HuH-7.5 (cell line): ENCODE measurements at regions not wholly inside any gene's neighbourhood (a gene's known extent, or its start where the extent isn't known, plus 50 kb on each side); places are given as distances from the start of the nearest gene placed in this dataset.

ENCODE experiments used
- DNase-seq: peaks from one replicate; pipeline ENCODE4 v3.0.0; 2011; ENCODE audit warnings: low spot score

- DNase-seq = no peak
These were observed 899.5 kb upstream of the SLC10A2 start for GRCh38 chr13:103965506-103966243.

- no peak for DNase-seq
These were observed 895.6 kb upstream of the SLC10A2 start for GRCh38 chr13:103961784-103962183.

GRCh38 chr13:103961129-103961528 lies 894.9 kb upstream of the SLC10A2 start:
- no peak for DNase-seq

GRCh38 chr13:103960001-103960400 lies 893.8 kb upstream of the SLC10A2 start:
- no peak for DNase-seq

GRCh38 chr13:103958691-103959090 lies 892.5 kb upstream of the SLC10A2 start:
- DNase-seq = no peak

- no peak for DNase-seq
These were observed 891.7 kb upstream of the SLC10A2 start for GRCh38 chr13:103957939-103958338.

GRCh38 chr13:103953859-103954258 lies 887.6 kb upstream of the SLC10A2 start:
- DNase-seq = no peak

DNA sequence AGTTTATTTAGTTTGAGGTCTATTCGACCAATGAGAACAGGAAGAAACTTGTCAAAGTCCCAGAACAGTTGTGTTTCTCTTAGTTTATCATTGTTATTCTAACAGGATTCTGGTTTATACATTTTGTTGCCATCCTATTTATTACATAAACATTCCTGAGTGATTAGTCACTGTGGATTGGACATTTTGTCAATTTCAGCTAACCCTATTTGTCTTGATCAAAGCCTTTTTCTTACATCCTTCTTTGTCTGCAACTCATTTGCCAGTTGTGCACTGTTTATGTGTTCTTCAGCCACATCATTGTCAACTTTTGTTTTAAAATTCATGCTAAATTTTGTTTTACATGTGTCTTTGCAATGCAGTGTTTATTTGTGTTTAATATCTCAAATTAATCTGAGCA lies 886.0 kb upstream of the SLC10A2 start:
- no peak for DNase-seq

DNA sequence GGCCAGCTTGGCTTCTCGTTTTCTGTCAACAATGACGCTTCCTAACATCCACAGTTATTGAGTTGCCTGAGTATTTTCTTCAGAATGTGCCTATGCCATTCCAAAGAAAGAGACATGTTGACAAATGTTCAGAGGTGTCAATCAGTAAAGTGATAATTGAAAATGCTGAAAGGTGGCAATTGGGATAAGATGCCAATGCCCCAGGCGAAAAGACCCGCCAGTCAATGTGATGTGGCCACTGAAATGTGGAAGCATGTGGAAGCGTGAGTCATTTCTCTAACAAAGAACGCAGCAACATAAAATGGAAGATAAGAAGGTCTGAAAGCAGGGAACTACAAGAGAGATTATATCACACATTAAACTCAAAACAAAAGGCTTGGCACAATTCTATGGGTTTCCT lies 882.2 kb upstream of the SLC10A2 start:
- no peak for DNase-seq

DNA sequence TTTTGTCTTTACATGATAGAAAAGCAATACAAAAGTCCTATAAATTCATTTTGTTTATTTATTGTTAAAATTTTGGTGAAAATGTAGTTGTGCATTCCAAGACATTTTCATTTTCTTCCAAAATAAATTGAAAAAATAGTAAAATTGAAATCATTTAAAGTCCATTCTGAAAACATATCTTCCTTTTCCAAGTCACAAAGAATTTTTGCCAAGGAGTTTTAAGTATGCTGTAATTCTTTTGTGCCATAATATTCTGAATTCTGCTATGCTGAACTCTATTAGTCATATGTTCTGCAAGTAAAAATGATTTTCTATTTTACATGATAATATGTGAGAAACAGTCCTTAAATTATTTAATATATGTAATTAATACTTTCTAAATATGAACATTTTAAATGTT lies 879.6 kb upstream of the SLC10A2 start:
- DNase-seq = no peak

GRCh38 chr13:103941506-103942140 lies 875.4 kb upstream of the SLC10A2 start:
- no peak for DNase-seq

DNA sequence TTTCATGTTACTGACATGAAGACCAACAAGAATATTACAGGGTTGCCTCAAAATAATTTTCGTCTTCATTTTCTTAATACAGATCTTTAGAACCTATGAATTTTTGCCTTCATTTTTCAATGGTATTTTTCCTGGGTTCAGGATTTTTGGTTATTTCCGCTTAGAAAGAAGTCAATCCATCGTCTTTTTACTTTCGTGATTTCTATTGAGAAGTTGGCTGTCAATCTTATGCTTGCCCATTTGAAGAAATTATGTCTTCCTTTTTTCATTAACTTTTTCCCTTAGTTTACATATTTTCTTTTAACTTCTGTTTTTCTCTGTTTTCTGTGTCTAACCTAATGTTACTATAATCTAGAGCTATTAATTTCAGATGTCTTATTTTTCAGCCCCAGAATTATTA lies 868.9 kb upstream of the SLC10A2 start:
- DNase-seq = no peak

GRCh38 chr13:103931885-103932284 lies 865.7 kb upstream of the SLC10A2 start:
- no peak for DNase-seq

GRCh38 chr13:103931331-103931845 lies 865.2 kb upstream of the SLC10A2 start:
- DNase-seq = no peak

DNA sequence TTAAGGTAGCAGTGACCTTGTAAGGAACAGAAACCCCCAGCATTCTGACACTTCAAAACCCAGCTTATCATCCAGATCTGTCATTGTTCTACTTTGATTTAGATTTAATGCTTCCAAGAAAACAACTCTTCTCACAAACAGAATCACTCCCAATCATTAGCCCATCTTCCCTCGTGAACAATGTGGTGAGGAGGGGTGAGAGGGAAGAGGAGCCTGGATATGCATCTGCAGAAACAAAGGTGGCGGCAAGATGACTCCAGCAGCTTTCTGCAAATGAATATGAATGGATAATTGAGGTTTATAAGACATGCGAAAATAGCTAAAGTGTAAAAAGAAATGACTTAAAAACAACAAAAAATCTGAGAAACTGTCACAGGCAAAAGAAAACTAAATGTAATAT lies 859.9 kb upstream of the SLC10A2 start:
- no peak for DNase-seq

DNA sequence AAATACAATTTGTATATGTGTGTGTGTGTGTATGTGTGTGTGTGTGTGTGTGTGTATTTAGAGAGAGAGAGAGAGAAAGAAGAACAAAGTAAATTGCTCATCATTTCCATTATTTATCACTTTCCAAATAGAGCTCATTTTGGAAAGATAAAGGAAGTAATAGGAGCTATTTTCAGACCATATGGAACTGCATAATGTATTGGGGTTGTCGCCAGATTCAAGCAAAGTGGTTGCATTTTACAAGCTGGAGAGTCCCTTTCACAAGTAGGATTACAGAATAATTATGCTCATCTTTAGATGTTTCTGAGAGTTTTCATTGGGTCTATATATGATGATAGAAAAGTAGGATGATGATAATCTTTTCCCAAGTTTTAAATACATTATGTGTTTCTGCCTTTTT lies 842.7 kb upstream of the SLC10A2 start:
- no peak for DNase-seq

DNA sequence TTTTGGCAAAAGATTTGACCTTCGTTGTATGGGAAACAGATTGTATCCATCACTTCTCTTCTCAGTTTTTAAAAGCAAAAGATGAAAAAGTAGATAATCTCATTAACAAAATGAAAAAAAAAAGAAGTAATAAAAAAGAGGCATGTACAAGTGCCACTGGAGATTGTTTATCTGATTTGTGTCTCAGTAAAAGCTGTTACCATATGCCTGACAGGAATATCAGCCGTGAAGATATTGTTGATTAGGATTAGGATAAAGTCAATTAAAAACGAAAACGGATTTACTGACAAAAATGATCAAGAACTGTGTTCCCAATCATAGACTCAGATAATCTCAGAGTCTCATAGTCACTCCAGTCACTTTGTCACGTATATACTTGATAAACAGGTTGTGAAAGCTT lies 842.1 kb upstream of the SLC10A2 start:
- no peak for DNase-seq

DNA sequence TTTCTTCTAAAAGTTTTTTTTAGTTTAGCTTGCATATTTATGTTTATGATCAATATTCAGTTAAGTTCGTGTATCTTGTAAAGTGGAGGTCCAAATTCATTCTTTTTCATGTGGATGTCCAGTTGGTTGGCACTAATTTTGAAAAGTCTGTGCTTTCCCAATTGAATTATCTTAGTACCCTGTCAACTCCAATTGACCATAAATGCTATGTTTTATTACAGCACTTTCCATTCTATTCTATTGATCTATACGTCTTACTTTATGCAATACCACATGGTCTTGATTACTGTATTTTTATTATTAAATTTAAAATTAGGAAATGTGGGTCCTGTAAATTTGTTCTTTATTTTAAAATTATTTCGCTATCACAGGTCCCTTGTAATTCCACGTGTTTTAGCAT lies 837.6 kb upstream of the SLC10A2 start:
- DNase-seq = no peak

DNA sequence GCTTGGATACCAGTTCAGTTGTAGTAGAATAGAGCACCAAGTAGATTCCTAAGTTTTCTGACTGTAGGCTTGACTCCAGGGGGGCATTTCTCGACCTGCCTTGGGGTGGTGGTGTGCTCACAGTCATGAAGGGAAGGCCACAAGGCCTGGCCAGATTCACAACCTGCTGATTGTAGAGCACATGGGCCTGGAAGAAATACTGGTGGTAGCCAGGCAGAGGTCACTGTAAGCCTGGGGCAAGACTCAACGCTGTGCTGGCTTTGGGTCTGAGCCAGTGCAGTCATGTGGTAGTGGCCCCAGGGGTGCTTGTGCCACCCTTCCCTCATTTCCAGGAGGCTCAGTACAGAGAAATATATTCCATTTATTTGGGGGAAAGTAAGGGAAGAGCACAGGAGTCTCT lies 832.3 kb upstream of the SLC10A2 start:
- DNase-seq = no peak

DNA sequence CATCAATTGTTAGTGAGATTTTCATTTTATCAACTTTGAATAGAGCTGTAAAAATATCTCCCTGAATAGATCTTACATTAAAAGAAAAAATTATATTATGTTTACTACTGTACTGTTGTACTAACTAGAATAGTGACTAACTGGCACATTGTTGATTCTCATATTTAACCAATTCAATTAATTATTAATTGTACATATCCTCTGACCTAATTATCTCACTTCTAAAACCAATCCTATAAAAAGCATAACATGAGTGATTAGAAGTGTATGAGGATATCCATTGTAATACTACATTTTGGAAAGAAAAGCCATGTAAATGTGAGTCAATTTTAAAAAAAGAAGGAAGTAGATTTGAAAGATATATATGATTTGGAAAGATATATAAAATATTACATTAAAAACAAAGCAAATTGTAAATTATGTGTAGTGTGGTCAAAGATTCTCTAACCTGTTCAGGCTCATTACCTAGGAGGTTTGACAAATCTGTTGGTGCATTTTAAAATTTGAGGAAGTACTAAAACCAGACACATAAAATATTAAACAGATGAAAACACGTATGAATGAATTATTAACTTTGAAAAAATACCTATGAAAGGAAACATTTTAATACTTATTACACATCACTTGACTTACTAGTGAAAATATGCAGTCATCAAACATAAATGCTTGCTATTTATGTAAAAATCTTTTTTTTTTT lies 829.8 kb upstream of the SLC10A2 start:
- no peak for DNase-seq

DNA sequence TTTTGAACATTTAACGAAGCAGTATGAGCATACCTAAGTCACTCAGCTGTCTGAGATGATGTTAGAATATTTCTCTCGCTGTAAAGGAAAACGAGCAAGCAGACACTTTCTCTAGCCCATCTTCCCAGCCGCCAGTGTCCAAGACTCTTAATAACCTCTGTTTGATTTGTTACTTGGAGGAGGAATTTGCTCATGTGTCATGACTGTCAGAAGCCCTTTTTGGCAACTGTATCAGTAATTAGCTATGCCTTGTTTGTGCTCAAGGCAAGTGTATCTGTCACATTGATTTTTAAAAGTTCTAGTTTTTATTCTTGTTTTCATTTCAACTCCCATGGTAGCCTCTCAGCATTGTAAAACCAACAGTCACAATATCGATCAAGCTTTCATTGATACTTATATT lies 828.4 kb upstream of the SLC10A2 start:
- no peak for DNase-seq

GRCh38 chr13:103884101-103884723 lies 818.0 kb upstream of the SLC10A2 start:
- no peak for DNase-seq

GRCh38 chr13:103883698-103884097 lies 817.5 kb upstream of the SLC10A2 start:
- no peak for DNase-seq
